ENCODE measurements at regions not wholly inside any gene's neighbourhood (a gene's known extent, or its start where the extent isn't known, plus 50 kb on each side); places are given as distances from the start of the nearest gene placed in this dataset.

GRCh38 chr2:239832490-239833268 is 192.5 kb downstream of the NDUFA10 start:
- TF ChIP-seq RAD21 (IDR thresholded peaks at IDR 0.05) = no peak
- TF ChIP-seq CTCF (IDR thresholded peaks at IDR 0.05; ENCODE audit: low read depth, low read length, missing input control) = no peak
- no peak for TF ChIP-seq NR2F2 (IDR thresholded peaks at IDR 0.05)

Data from liver (tissue), 3 donors.